Left kidney (tissue), 1 donor: ENCODE measurements at regions not wholly inside any gene's neighbourhood (a gene's known extent, or its start where the extent isn't known, plus 50 kb on each side); places are given as distances from the start of the nearest gene placed in this dataset.
A peak's percentile ranks its signal among the peaks of the same experiment; 100 is the strongest.

Source experiments
- DNase-seq: peaks from one replicate; pipeline ENCODE4 v3.0.0-alpha.2; 2013

- DNase-seq = no peak
Observed at GRCh38 chr1:163744301-163744887, 422.6 kb downstream of the NUF2 start.

DNA sequence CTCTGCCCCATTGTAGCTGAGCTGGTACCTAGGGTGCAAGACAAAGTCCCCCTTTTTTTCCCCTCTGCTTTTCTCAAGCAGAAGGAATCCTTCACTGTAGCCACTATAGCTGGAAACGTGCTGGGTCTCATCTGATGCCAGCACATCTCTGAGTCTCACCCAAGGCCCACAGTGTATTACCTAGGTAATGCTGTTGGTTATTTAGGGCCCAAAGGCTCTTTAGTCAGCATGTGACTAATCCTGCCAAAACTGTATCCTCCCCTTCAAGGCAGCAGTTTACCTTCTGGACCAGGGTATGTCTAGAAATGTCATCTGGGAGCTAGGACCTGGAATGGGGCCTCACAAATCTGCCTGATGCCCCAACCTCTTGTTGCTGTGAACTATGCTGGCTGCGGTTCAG, 423.4 kb downstream of the NUF2 start:
- no peak for DNase-seq

DNA sequence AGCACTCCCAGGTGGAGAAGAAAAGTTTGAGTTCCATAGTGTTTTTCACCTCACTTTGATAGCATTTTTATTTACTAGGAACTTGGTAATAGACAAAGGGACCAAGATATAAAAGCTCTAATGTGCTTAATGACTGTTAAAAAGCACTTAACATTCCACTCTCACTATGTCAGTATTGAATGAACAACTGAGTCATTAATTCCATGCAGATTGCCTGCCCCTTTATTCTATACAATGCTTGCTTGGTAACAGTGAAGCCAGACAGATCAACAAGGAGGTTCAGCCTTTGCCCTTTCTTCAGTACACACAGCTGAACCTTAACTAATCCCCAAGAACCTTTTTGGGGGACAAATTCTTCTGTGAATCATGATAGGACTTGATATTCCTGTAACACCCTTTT, 425.5 kb downstream of the NUF2 start:
- no peak for DNase-seq

- DNase-seq = no peak
Observed at GRCh38 chr1:163747855-163748254, 426.1 kb downstream of the NUF2 start.

DNA sequence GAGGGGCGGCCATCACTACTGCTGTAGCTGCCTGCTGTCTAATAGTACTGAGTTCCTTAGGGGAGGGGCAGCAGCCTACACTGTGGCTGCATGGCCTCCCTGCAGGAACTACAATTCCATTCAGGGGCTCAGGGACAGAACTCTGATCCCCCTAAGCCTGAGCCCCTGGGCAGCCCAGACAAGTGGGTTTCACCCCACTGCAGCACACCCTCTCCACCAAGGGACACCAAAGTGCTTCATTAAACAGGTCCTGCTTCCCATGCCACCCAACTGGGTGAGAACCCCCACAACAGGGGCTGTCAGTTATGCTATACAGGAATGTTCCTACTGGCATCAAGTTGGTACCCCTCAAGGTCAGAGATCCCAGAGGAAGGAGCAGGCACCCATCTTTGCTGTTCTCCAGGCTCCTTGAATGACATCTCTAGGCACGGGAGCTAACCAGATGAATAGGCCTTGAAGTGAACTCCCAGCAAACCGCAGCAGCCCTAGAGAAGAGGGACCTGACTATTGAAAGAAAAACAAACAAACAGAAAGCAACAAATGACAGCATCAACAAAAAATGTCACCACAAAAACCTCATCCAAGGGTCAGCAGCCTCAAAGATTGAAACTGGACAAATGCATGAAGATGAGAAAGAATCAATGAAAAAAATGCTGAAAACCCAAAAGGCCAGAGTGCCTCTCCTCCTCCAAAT, 437.4 kb downstream of the NUF2 start:
- no peak for DNase-seq

GRCh38 chr1:163761898-163762297, 440.1 kb downstream of the NUF2 start:
- no peak for DNase-seq

DNA sequence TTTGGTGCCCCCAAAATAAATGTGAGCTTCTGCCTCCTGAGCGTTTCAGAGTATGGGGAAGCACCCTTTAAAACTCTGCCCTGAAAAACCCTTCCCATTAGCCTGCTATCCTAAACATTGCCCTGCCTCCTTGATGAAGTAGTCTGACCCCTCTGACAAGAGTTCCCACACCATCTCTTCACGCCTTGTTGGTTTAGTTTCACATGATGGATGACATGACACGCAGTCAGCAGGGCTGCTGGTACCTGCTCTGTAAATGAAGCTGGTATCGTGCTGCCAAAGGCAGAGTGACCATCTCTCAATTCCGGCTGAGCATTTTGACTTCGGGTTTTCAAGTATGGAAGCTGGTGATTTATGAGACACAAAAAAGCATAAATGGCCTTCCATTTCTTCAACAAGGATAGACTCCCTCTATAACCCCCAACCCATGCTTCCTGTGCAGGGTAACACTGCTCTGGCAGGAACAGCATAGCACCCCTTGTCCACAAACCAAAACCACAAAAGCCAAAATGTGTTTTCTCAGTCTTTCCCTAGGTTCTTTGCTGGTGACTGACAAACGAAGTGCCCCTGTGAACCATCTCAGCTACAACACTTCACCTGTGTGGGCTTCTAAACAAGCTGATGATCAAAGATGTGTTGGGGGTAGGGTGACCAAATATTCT, 444.6 kb downstream of the NUF2 start:
- peak; percentile 55 for DNase-seq

- no peak for DNase-seq
Observed at GRCh38 chr1:163768576-163768975, 446.8 kb downstream of the NUF2 start.

- peak; percentile 33 for DNase-seq
Observed at GRCh38 chr1:163770265-163770664, 448.5 kb downstream of the NUF2 start.

DNA sequence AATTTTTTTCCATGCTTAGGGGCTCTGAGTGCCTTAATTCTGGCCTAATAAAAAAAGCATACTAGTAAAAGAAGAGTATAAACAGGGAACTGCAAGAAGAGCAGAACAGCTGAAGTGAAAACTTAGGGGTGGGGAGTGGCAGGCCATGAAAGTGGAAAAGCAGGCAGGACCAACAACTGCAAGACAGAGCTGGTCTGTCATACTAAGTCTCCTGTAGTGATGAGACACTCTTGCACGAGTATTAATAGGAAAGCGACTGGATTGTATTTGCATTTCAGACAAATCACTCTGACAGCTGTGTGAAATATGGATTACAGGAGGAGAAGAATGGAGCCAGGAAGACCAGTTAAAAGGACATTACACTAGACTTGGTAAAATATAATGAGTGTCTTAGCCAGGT, 449.9 kb downstream of the NUF2 start:
- no peak for DNase-seq

GRCh38 chr1:163772246-163772645, 450.5 kb downstream of the NUF2 start:
- DNase-seq = no peak

GRCh38 chr1:163773396-163773795, 451.6 kb downstream of the NUF2 start:
- DNase-seq = no peak

GRCh38 chr1:163774401-163774945, 452.7 kb downstream of the NUF2 start:
- peak; percentile 50 for DNase-seq

DNA sequence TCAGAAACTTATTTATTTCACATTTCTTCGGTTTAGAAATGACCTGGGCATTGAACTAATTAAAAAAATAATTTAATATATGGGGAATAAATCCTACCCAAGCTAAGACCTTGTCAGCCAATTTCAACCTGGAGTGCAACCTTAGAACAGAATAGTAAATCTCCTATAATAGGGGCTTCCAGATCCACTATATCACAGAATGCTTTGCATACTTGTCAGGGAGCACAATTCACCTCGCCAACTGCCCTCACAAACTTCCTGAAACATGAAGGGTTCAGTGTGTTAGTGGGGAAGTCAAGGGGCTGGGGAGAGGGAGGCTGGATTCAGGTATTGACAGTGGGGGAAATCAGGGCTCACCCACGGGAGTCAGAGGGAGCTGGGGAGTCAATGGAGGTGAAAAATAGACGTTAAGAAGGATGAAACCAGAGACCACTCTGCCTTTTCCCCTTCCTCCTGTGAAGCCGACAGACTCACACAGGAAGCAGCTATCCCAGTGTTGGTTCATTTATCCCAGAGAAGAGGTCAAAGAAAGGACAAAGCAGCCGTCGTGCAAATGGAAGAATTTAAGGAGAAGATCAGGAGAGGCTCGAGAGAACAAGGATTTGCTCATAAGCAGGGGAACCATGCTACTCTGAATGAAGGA, 453.3 kb downstream of the NUF2 start:
- peak; percentile 57 for DNase-seq

- DNase-seq = no peak
Observed at GRCh38 chr1:163777205-163777604, 455.5 kb downstream of the NUF2 start.

- DNase-seq = no peak
Observed at GRCh38 chr1:163781146-163781545, 459.4 kb downstream of the NUF2 start.

- DNase-seq = no peak
Observed at GRCh38 chr1:163785868-163786405, 464.2 kb downstream of the NUF2 start.

GRCh38 chr1:163789911-163790310, 468.2 kb downstream of the NUF2 start:
- DNase-seq = no peak

DNA sequence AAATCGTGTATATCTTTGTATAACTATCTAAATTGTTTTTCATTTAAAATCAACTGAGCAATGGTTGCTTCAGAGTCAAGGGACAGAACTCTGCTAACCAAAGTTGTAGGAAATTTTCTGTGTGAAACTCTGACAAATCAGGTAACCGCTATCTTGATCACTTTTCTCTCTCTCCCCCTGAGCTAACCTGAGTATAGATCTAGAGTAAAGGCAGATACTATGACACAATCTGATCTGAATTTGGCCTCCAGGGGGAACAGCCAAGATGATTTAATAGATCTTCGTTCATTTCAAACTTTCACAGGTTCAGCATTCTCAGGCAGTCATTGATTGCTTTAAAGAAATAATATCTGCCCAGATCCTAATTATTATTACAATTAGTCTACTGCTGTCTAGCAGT, 472.8 kb downstream of the NUF2 start:
- DNase-seq = no peak

DNA sequence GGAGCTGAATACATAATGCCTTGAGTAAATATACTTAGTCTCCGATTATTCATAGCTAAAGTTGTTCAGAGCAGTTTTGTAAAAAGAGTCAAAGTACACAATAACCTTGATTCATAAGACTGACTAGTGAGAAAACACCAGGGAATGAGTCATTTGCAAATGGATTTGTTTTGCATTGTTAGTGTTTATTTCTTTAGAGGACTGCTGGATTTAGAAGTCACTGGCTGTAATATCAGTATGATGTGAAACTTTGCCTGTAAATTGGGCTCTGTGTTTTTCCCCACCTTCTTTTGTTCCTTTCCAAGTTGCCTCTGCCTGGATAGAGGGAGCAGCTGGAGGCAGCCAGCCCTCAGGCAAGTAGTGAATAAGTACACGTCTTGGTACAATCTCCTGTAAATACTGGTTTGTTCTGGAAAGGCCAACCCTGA, 474.7 kb downstream of the NUF2 start:
- no peak for DNase-seq

GRCh38 chr1:163797816-163798215, 476.1 kb downstream of the NUF2 start:
- no peak for DNase-seq

DNA sequence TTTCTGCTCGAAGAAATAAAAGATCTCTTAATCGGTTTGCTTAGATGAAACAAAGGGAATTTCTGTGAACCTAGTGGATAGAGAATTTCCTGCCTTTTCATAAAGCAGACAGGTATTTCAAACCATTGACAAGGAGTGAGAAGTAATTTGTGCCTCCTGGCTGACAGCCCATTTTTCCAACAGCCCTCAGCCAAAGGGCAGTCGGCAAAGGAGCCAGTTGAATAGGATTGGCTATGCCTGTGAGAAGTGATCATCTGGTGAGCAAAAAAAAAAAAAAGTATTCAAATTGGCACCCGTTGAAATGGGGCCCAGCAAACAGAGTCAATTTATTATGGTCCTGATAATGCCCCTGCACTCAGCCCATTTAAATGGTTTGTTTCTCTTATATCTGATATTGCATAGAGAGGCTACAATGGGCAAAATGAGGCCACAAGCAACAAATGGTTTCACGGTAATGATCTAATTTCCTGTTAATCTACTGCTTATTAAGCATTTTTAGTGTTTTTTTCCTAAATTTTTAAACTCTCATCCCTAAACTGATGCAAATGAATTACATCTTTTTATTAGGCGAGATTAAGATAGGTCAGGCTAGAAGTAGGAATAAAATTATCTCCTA, 477.5 kb downstream of the NUF2 start:
- DNase-seq = no peak
